ENCODE measurements at regions not wholly inside any gene's neighbourhood (a gene's known extent, or its start where the extent isn't known, plus 50 kb on each side); places are given as distances from the start of the nearest gene placed in this dataset.

- Histone ChIP-seq H3K9me3 (ENCODE audit: control insufficient read depth, low read length) (no peaks in the 10 kb centered on the region), H3K79me2 (no peaks in the 10 kb centered on the region), H3K36me3 (ENCODE audit: control insufficient read depth, insufficient read depth, low read length) (no peaks in the 10 kb centered on the region), H3K27ac (no peak overlapping the region), H3K4me3 (ENCODE audit: low read depth, low read length) (no peak overlapping the region), H3K9ac (no peak overlapping the region), H3K27me3 (ENCODE audit: control insufficient read depth, insufficient read depth, low read length) (no peaks in the 10 kb centered on the region), H3K4me1 (no peaks in the 10 kb centered on the region), H3K4me2 (ENCODE audit: low read length) (no peak overlapping the region), H2AFZ (no peak overlapping the region)
- no peak for TF ChIP-seq CTCF (IDR thresholded peaks at IDR 0.05)
These were observed 592.1 kb upstream of the GBE1 start for GRCh38 chr3:82353306-82354171.

GRCh38 chr3:82347585-82347984, 586.1 kb upstream of the GBE1 start:
- TF ChIP-seq CTCF (IDR thresholded peaks at IDR 0.05) = no peak
- no peak overlapping the region for H3K9ac ChIP-seq

GRCh38 chr3:82342521-82342920, 581.1 kb upstream of the GBE1 start:
- H3K4me1 ChIP-seq = no peaks in the 10 kb centered on the region
- H3K4me2 ChIP-seq (ENCODE audit: low read length) = no peak overlapping the region
- H3K27me3 ChIP-seq (ENCODE audit: control insufficient read depth, insufficient read depth, low read length) = no peaks in the 10 kb centered on the region
- TF ChIP-seq CTCF (IDR thresholded peaks at IDR 0.05) = no peak
- no peak overlapping the region for H3K4me3 ChIP-seq (ENCODE audit: low read depth, low read length)
- H2AFZ ChIP-seq = no peak overlapping the region
- H3K36me3 ChIP-seq (ENCODE audit: control insufficient read depth, insufficient read depth, low read length) = no peaks in the 10 kb centered on the region
- H3K79me2 ChIP-seq = no peaks in the 10 kb centered on the region
- peaks cover 2% of the 10 kb centered on the region for H3K9me3 ChIP-seq (ENCODE audit: control insufficient read depth, low read length)
- H3K27ac ChIP-seq = no peak overlapping the region
- no peak overlapping the region for H3K9ac ChIP-seq

More at GRCh38 chr3:82347585-82347984, 586.1 kb upstream of the GBE1 start:
- H3K27me3 ChIP-seq (ENCODE audit: control insufficient read depth, insufficient read depth, low read length) = no peaks in the 10 kb centered on the region
- no peak overlapping the region for H3K27ac ChIP-seq
- H3K4me2 ChIP-seq (ENCODE audit: low read length) = no peak overlapping the region
- H3K79me2 ChIP-seq = no peaks in the 10 kb centered on the region
- no peak overlapping the region for H2AFZ ChIP-seq
- H3K4me1 ChIP-seq = no peaks in the 10 kb centered on the region
- H3K9me3 ChIP-seq (ENCODE audit: control insufficient read depth, low read length) = peaks cover 2% of the 10 kb centered on the region
- no peaks in the 10 kb centered on the region for H3K36me3 ChIP-seq (ENCODE audit: control insufficient read depth, insufficient read depth, low read length)
- H3K4me3 ChIP-seq (ENCODE audit: low read depth, low read length) = no peak overlapping the region

- Histone ChIP-seq H3K9me3 (ENCODE audit: control insufficient read depth, low read length) (no peaks in the 10 kb centered on the region), H2AFZ (no peak overlapping the region), H3K4me3 (ENCODE audit: low read depth, low read length) (no peak overlapping the region), H3K27me3 (ENCODE audit: control insufficient read depth, insufficient read depth, low read length) (no peaks in the 10 kb centered on the region), H3K36me3 (ENCODE audit: control insufficient read depth, insufficient read depth, low read length) (no peaks in the 10 kb centered on the region), H3K9ac (no peak overlapping the region), H3K27ac (no peak overlapping the region), H3K4me2 (ENCODE audit: low read length) (no peak overlapping the region), H3K4me1 (no peaks in the 10 kb centered on the region), H3K79me2 (no peaks in the 10 kb centered on the region)
- TF ChIP-seq CTCF (IDR thresholded peaks at IDR 0.05) = no peak
These were observed 567.9 kb upstream of the GBE1 start for GRCh38 chr3:82329300-82329699.

- Histone ChIP-seq H3K79me2 (no peaks in the 10 kb centered on the region), H3K9ac (no peak overlapping the region), H3K36me3 (ENCODE audit: control insufficient read depth, insufficient read depth, low read length) (no peaks in the 10 kb centered on the region), H3K4me1 (no peaks in the 10 kb centered on the region), H3K4me3 (ENCODE audit: low read depth, low read length) (no peak overlapping the region), H3K27me3 (ENCODE audit: control insufficient read depth, insufficient read depth, low read length) (no peaks in the 10 kb centered on the region), H3K4me2 (ENCODE audit: low read length) (no peak overlapping the region), H3K9me3 (ENCODE audit: control insufficient read depth, low read length) (no peaks in the 10 kb centered on the region), H2AFZ (no peak overlapping the region), H3K27ac (no peak overlapping the region)
- TF ChIP-seq CTCF (IDR thresholded peaks at IDR 0.05) = no peak
These were observed 550.5 kb upstream of the GBE1 start for GRCh38 chr3:82311901-82312300.
